ENCODE measurements at regions not wholly inside any gene's neighbourhood (a gene's known extent, or its start where the extent isn't known, plus 50 kb on each side); places are given as distances from the start of the nearest gene placed in this dataset.
A peak's percentile ranks its signal among the peaks of the same experiment; 100 is the strongest.
"Not testable (repeated sequence)": the region's sequence is repeated elsewhere in the genome, so short reads cannot be mapped to it uniquely, and the experiment has no call there.

GRCh38 chr1:83343767-83344166 lies 655.2 kb downstream of the TTLL7 start:
- not testable (repeated sequence) for DNase-seq

GRCh38 chr1:83342995-83343394 lies 655.9 kb downstream of the TTLL7 start:
- DNase-seq: not testable (repeated sequence)

- not testable (repeated sequence) for DNase-seq
These were observed 666.6 kb downstream of the TTLL7 start for GRCh38 chr1:83332308-83332707.

- DNase-seq: no peak
These were observed 680.6 kb downstream of the TTLL7 start for GRCh38 chr1:83318366-83318765.

- peak; percentile 2 for DNase-seq
These were observed 683.5 kb downstream of the TTLL7 start for GRCh38 chr1:83315446-83315845.

GRCh38 chr1:83310161-83310560 lies 688.8 kb downstream of the TTLL7 start:
- DNase-seq: not testable (repeated sequence)

GRCh38 chr1:83309035-83309434 lies 689.9 kb downstream of the TTLL7 start:
- not testable (repeated sequence) for DNase-seq

GRCh38 chr1:83306811-83307210 lies 692.1 kb downstream of the TTLL7 start:
- DNase-seq: not testable (repeated sequence)

- not testable (repeated sequence) for DNase-seq
These were observed 703.3 kb downstream of the TTLL7 start for GRCh38 chr1:83295594-83295993.

GRCh38 chr1:83287391-83287790 lies 711.5 kb downstream of the TTLL7 start:
- DNase-seq: not testable (repeated sequence)

GRCh38 chr1:83274656-83275055 lies 724.3 kb downstream of the TTLL7 start:
- not testable (repeated sequence) for DNase-seq

GRCh38 chr1:83272484-83272883 lies 726.4 kb downstream of the TTLL7 start:
- not testable (repeated sequence) for DNase-seq

GRCh38 chr1:83271834-83272233 lies 727.1 kb downstream of the TTLL7 start:
- peak; percentile 3 for DNase-seq

GRCh38 chr1:83270801-83271200 lies 728.1 kb downstream of the TTLL7 start:
- DNase-seq: not testable (repeated sequence)

GRCh38 chr1:83263808-83264207 lies 735.1 kb downstream of the TTLL7 start:
- DNase-seq: not testable (repeated sequence)

- DNase-seq: not testable (repeated sequence)
These were observed 747.2 kb downstream of the TTLL7 start for GRCh38 chr1:83251687-83252086.

- DNase-seq: not testable (repeated sequence)
These were observed 752.2 kb downstream of the TTLL7 start for GRCh38 chr1:83246780-83247179.

- DNase-seq: not testable (repeated sequence)
These were observed 754.1 kb downstream of the TTLL7 start for GRCh38 chr1:83244832-83245231.

GRCh38 chr1:83239568-83239967 lies 759.4 kb downstream of the TTLL7 start:
- not testable (repeated sequence) for DNase-seq

GRCh38 chr1:83238654-83239053 lies 760.3 kb downstream of the TTLL7 start:
- not testable (repeated sequence) for DNase-seq

- DNase-seq: not testable (repeated sequence)
These were observed 779.1 kb downstream of the TTLL7 start for GRCh38 chr1:83219788-83220187.

- DNase-seq: peak; percentile 57
These were observed 780.8 kb downstream of the TTLL7 start for GRCh38 chr1:83218036-83218716.

GRCh38 chr1:83214317-83214716 lies 784.6 kb downstream of the TTLL7 start:
- DNase-seq: not testable (repeated sequence)

- DNase-seq: not testable (repeated sequence)
These were observed 785.3 kb downstream of the TTLL7 start for GRCh38 chr1:83213648-83214047.

GRCh38 chr1:83212033-83212432 lies 786.9 kb downstream of the TTLL7 start:
- DNase-seq: not testable (repeated sequence)

Data from DMS79 treated with DMSO at 0.1 percent for 48 hours (cell line).